Stimulated activated CD4-positive, alpha-beta T cell treated with anti-CD3 and anti-CD28 coated beads, Interleukin-1b, Interleukin-23, amount 100 ng/mL, for 24 hours (primary cell): ENCODE measurements at regions not wholly inside any gene's neighbourhood (a gene's known extent, or its start where the extent isn't known, plus 50 kb on each side); places are given as distances from the start of the nearest gene placed in this dataset.
"Not testable (repeated sequence)": the region's sequence is repeated elsewhere in the genome, so short reads cannot be mapped to it uniquely, and the experiment has no call there.

Experiments
- DNase-seq, 4 experiments: peaks; one replicate each; pipeline ENCODE4 v3.0.0-alpha.2; 2020; ENCODE audit warnings: low read depth in 4 of 4, low spot score in 1 of 4

- no peak for DNase-seq
Observed at GRCh38 chr1:209153411-209153810, 430.1 kb upstream of the CAMK1G start.

DNA sequence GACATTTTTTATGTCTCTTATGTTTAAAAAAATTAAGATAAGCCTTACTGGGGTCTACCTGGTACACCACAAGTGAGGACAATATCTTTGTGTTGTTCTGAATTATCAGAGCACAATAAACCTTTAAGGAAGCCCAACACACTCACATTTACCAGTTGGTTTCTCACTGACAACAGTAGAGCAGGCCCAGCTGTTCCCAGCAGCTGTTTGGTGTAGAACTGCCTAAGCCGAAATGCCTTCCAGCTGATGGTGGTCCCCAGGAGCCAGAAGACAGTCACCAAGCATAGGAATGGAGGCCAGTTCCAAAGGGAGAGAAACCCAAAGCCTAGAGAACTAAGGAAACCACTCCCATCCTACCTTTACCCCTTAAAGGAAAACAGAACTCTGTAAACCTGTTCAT is 428.6 kb upstream of the CAMK1G start:
- DNase-seq, result no peak

DNA sequence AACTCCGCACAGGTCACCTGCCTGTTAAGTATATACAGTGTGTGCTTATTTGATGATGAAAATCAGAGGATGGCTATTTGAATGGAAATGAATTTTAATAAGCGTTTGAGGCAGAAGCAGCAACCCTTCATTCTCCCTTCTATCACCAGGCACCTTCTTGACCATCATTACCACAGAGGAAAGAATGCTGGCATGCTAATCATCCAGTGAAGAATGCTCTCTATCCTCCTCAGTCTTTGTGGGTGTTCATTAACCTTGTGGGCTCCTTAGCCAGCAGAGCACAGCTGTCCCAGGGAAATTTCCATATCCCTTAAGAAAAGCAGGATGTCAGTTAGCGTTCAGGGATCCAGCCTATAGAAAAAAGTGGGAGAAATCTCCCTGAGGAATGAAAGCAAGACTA is 428.0 kb upstream of the CAMK1G start:
- DNase-seq, result no peak

- DNase-seq, result no peak
Observed at GRCh38 chr1:209156991-209157390, 426.5 kb upstream of the CAMK1G start.

GRCh38 chr1:209157546-209158249 is 425.8 kb upstream of the CAMK1G start:
- DNase-seq, result no peak

DNA sequence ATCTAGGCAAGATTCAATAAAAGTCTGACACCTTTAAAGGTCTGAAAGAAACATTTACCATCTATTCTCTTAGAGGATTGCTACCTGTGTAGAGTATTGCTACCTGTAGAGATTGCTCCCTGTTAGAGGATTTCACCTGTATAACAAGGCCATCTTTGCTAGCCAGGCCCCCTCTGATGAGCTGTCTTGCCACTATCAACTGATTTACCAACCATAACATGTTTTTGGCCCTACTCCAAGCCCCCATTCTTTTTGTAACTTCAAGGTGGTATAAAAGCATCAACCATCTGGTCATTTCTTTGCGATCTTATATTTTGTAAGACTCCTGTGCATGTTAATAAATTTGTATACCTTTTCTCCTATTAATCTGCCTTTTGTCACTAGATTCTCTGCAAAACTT is 424.7 kb upstream of the CAMK1G start:
- no peak for DNase-seq

GRCh38 chr1:209160230-209160629 is 423.3 kb upstream of the CAMK1G start:
- no peak for DNase-seq

- DNase-seq, result no peak
Observed at GRCh38 chr1:209162651-209163050, 420.9 kb upstream of the CAMK1G start.

DNA sequence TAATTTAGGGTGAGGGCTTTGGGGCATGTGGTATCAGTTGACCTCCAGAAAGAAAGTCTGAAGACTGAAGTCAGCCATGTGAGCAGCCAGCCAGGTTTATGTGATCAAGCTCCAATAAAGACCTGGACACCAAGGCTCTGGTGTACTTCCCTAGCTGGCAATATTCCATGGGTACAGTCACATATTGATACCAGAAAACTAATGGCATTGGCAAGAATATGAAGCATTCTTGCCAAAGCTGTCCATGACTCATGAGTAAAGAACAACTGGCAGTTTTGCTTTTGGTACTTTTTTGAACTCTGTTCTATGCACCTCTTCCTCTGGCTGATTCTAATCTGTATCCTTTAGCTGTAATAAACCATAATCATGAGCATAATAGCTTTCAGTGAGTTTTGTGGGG is 415.3 kb upstream of the CAMK1G start:
- DNase-seq, result no peak

DNA sequence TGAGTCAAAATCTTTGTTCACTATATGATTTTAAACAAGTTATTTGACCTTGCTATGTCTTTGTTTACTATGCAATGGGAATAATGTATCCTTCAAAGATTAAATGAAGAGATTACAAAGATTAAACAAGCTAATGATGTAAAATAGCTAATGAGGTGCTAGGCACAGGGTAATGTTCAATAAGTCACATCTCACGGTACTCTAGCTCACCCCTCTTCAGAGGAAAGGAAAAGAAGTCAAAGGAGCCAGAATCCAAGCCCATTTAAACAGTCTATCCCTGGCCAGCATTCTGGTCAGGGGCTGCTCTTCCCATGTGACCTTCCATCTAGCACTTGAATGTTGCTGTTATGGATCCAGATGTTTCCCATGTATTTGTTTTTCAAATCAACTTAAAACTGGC is 412.4 kb upstream of the CAMK1G start:
- no peak for DNase-seq

DNA sequence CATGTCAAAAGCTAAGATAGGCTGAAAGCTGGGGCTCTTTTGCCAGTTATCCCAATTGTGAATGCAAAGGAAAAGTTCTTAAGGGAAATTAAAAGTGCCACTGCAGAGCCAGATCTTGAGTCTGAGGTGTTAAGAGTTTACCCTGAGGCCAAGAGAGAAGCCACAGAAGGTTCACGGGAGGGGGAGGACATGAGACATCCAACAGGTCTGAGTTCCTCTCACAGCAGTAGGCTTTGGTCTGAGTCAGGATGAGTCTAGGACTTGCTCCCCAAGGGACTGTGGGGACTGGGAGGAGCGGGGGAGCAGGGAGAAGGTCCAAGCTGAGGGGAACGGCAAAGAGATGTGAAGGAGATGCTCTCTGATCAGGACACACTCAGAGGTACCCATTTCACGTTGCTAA is 411.2 kb upstream of the CAMK1G start:
- DNase-seq, result no peak

DNA sequence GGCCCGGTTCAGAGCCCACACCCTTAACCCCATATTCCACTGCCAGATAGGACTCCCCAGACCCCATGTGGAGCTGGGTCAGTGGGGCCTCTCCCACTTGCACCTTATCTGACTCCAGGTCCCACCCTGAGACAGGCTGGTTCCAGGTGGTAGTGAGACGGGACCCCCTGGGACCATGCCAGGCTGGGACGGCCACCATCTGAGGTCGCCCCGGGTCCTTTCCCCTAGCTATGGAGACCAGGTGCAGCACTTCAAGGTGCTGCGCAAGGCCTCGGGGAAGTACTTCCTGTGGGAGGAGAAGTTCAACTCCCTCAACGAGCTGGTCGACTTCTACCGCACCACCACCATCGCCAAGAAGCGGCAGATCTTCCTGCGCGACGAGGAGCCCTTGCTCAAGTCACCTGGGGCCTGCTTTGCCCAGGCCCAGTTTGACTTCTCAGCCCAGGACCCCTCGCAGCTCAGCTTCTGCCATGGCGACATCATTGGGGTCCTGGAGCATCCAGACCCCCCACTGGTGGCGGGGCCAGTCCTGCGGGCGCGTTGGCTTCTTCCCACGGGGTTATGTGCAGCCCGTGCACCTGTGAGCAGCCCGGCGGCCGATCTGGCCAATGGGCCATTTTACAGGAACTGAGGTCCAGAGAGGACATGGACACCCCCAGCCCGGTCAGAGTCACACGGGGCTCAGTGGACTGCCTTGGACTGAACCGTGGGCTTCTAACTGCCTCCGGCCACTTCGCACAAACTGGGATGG is 410.5 kb upstream of the CAMK1G start:
- DNase-seq, result not testable (repeated sequence)

- DNase-seq, result not testable (repeated sequence)
Observed at GRCh38 chr1:209173796-209174195, 409.7 kb upstream of the CAMK1G start.

GRCh38 chr1:209176866-209177430 is 406.6 kb upstream of the CAMK1G start:
- DNase-seq, result no peak

- no peak for DNase-seq
Observed at GRCh38 chr1:209183195-209183594, 400.3 kb upstream of the CAMK1G start.

- no peak for DNase-seq
Observed at GRCh38 chr1:209187589-209187988, 395.9 kb upstream of the CAMK1G start.

DNA sequence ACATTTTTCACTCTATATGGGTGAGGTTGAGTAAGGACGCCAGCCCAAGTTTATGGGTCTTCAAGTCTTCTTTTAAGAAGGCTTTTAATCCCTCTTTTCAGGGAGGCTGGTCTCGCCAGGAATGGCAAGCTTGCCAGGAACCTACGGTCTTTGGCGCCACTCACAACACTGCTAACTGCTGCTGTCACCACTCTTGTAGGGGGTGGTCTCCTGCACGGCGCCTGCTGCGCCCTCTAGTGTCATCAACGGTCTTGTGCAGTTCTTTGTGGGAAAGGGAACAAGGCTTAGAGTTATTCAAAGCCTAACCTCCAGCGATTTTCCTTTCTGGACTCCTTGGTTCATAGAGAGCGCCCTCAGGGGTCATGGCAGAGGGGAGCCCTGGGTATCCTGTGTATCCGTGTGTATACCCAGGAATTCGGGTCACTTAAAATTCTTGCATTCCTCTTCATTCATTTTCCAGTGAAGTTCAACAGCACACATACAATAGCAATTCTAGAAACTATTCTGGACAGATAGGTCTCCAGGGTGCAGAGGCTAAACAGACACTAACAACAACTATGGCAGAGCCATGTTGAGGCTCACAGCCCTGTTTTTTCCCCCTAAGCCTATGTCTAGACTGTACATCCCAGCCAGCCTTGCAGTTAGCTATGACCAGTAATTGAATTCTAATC is 392.8 kb upstream of the CAMK1G start:
- DNase-seq, result no peak

DNA sequence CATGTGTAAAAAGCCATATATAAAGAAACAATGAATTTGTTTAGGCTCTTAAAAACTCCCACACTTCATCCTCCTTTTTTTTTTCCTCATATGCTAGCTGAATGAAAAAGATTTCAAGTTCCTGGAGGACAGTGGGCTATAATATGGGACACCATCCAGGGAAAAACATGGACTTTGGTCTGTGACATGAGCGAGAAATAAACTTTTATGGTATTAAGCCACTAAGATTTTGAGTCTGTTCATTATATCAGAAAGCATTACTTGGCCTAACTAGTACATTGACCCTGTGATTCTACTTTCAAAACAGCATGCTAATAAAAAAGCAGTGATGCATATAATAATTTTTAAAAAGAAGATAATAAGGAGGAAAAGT is 392.3 kb upstream of the CAMK1G start:
- no peak for DNase-seq

- no peak for DNase-seq
Observed at GRCh38 chr1:209196140-209196539, 387.4 kb upstream of the CAMK1G start.

GRCh38 chr1:209198961-209199750 is 384.4 kb upstream of the CAMK1G start:
- DNase-seq, result no peak

DNA sequence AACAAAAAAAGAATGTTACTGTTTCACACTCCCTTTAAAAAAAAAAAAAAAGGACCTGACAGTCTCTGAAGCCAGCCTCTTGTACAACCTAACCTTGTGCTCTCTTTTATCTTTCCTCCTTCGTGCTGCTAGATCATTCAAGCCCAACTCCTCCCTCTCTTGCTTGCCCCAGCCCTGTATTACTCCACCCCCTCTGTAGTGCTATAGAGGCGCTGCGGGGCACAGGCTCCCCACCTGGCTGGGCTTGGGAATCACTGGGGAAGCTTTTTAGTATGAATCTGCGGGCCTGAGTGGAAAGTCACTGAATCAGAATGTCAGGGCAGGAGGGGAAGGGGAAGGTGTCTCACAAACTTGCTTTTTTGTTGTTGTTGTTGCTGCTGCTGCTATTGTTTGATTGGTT is 383.7 kb upstream of the CAMK1G start:
- no peak for DNase-seq
